Calu3 (cell line): ENCODE measurements at regions not wholly inside any gene's neighbourhood (a gene's known extent, or its start where the extent isn't known, plus 50 kb on each side); places are given as distances from the start of the nearest gene placed in this dataset.

Source experiments
- BruUV-seq: library from RNA; stranded (reverse); fragments of 400-500 nt; replicated peaks from 2 replicates; lab custom pipeline; 2021; lab: Mats Ljungman, UMichigan
- CTCF ChIA-PET: fragments of 300-600 bp; sonication (Branson Sonifier 250); formaldehyde crosslinking; loops from one replicate; lab custom pipeline; 2022; ENCODE audit warnings: antibody characterized with exemption; lab: Charles Lee
- DNase-seq: peaks from one replicate; pipeline ENCODE4 v3.0.0; 2022
- H3K27ac Mint-ChIP-seq: one replicate; pipeline ENCODE4 v1.8.0; 2022; ENCODE audit warnings: mixed read lengths; ENCODE audit not compliant: unreplicated experiment
- H3K27me3 Mint-ChIP-seq: one replicate; pipeline ENCODE4 v1.8.0; 2022; ENCODE audit warnings: mixed read lengths; ENCODE audit not compliant: unreplicated experiment
- H3K36me3 Mint-ChIP-seq: one replicate; pipeline ENCODE4 v1.8.0; 2022; ENCODE audit warnings: mild to moderate bottlenecking, moderate library complexity, mixed read lengths; ENCODE audit not compliant: insufficient read depth, unreplicated experiment
- H3K4me1 Mint-ChIP-seq: one replicate; pipeline ENCODE4 v1.8.0; 2022; ENCODE audit warnings: mild to moderate bottlenecking, low read depth, mixed read lengths; ENCODE audit not compliant: unreplicated experiment
- H3K4me3 Mint-ChIP-seq: one replicate; pipeline ENCODE4 v1.8.0; 2022; ENCODE audit warnings: mild to moderate bottlenecking, low read depth, moderate library complexity, mixed read lengths; ENCODE audit not compliant: unreplicated experiment
- H3K9me3 Mint-ChIP-seq: one replicate; pipeline ENCODE4 v1.8.0; 2022; ENCODE audit warnings: low read depth, mixed read lengths; ENCODE audit not compliant: unreplicated experiment
- CTCF ChIP-seq: fragments of 200-600 bp; IDR thresholded peaks from one replicate; pipeline ENCODE4 v1.8.0; 2022; ENCODE audit warnings: antibody characterized with exemption; ENCODE audit not compliant: unreplicated experiment
- intact Hi-C: fragments of 100-400 bp; cut with micrococcal nuclease; formaldehyde crosslinking; loops from one replicate; pipeline ENCODE4 v1.10.0; 2022; ENCODE audit not compliant: unreplicated experiment

GRCh38 chr7:16034866-16035265, 348.4 kb upstream of the MEOX2 start:
- DNase-seq: no peak
- BruUV-seq: no TSS peak
- no peaks in the 10 kb centered on the region for H3K36me3 Mint-ChIP-seq
- H3K27me3 Mint-ChIP-seq: no peaks in the 10 kb centered on the region
- TF ChIP-seq CTCF: no peak
- CTCF ChIA-PET: interaction anchor here (0.5 kb wide), 1 partner anchor 128 kb away, joined by 7 read pairs; no protein-coding TSS in a partner anchor
- intact Hi-C loops: no loop called here
- H3K4me3 Mint-ChIP-seq: no peak overlapping the region
- H3K4me1 Mint-ChIP-seq: no peaks in the 10 kb centered on the region
- no peak overlapping the region for H3K27ac Mint-ChIP-seq
- H3K9me3 Mint-ChIP-seq: peaks cover 4% of the 10 kb centered on the region

GRCh38 chr7:16034353-16034752, 347.9 kb upstream of the MEOX2 start:
- Mint-ChIP-seq H3K4me3 (no peak overlapping the region), H3K27me3 (no peaks in the 10 kb centered on the region), H3K4me1 (no peaks in the 10 kb centered on the region), H3K36me3 (no peaks in the 10 kb centered on the region), H3K9me3 (peaks cover 4% of the 10 kb centered on the region), H3K27ac (no peak overlapping the region)
- no peak for DNase-seq
- intact Hi-C loops: no loop called here
- no TSS peak for BruUV-seq
- CTCF ChIA-PET: no interaction called here
- no peak for TF ChIP-seq CTCF

GRCh38 chr7:16033233-16033632, 346.8 kb upstream of the MEOX2 start:
- CTCF ChIA-PET: no interaction called here
- intact Hi-C loops: no loop called here

GRCh38 chr7:16028636-16029035, 342.2 kb upstream of the MEOX2 start:
- no peaks in the 10 kb centered on the region for H3K9me3 Mint-ChIP-seq
- intact Hi-C loops: no loop called here
- no TSS peak for BruUV-seq
- no peak for TF ChIP-seq CTCF
- no peak overlapping the region for H3K27ac Mint-ChIP-seq
- H3K36me3 Mint-ChIP-seq: no peaks in the 10 kb centered on the region
- H3K4me1 Mint-ChIP-seq: no peaks in the 10 kb centered on the region
- no peak for DNase-seq
- H3K27me3 Mint-ChIP-seq: no peaks in the 10 kb centered on the region
- CTCF ChIA-PET: no interaction called here
- no peak overlapping the region for H3K4me3 Mint-ChIP-seq

More at GRCh38 chr7:16033233-16033632, 346.8 kb upstream of the MEOX2 start:
- no peaks in the 10 kb centered on the region for H3K36me3 Mint-ChIP-seq
- H3K27ac Mint-ChIP-seq: no peak overlapping the region
- no peak for TF ChIP-seq CTCF
- H3K4me3 Mint-ChIP-seq: no peak overlapping the region
- no peaks in the 10 kb centered on the region for H3K4me1 Mint-ChIP-seq
- no peaks in the 10 kb centered on the region for H3K27me3 Mint-ChIP-seq
- no TSS peak for BruUV-seq
- peaks cover 4% of the 10 kb centered on the region for H3K9me3 Mint-ChIP-seq
- no peak for DNase-seq

- Mint-ChIP-seq H3K36me3 (no peaks in the 10 kb centered on the region), H3K9me3 (no peaks in the 10 kb centered on the region), H3K4me1 (no peaks in the 10 kb centered on the region), H3K27me3 (no peaks in the 10 kb centered on the region), H3K4me3 (no peak overlapping the region), H3K27ac (no peak overlapping the region)
- no peak for DNase-seq
- BruUV-seq: no TSS peak
- intact Hi-C loops: no loop called here
- no peak for TF ChIP-seq CTCF
- CTCF ChIA-PET: no interaction called here
Measured at GRCh38 chr7:16028103-16028502, 341.6 kb upstream of the MEOX2 start.
